DMS153 treated with DMSO at 0.1 percent for 48 hours (cell line): ENCODE measurements at regions not wholly inside any gene's neighbourhood (a gene's known extent, or its start where the extent isn't known, plus 50 kb on each side); places are given as distances from the start of the nearest gene placed in this dataset.
"Not testable (repeated sequence)": the region's sequence is repeated elsewhere in the genome, so short reads cannot be mapped to it uniquely, and the experiment has no call there.

Experiments
- DNase-seq: peaks from one replicate; lab custom pipeline; 2025; ENCODE audit not compliant: unreplicated experiment; lab: John Stamatoyannopoulos, UW

DNA sequence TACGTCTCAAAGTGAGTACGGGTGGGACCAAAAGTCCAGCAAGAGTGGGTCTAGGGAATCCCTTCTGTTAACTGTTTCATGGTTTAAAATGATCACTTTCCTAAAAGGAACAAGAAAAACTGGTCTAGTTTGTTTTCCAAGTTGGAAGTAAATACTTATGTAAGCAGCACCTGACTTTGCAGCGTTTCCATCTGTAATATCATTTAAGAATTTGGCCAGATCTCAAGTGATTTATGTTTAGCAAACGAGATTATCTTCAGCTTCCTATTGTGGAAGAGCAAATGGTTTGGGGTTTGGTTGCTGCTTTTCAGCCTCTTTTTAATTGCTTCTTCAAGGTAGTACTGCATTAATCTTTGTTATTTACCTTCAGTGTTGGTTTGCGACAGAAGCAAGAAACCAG lies 50.4 kb downstream of the FHIP1A start:
- no peak for DNase-seq

DNA sequence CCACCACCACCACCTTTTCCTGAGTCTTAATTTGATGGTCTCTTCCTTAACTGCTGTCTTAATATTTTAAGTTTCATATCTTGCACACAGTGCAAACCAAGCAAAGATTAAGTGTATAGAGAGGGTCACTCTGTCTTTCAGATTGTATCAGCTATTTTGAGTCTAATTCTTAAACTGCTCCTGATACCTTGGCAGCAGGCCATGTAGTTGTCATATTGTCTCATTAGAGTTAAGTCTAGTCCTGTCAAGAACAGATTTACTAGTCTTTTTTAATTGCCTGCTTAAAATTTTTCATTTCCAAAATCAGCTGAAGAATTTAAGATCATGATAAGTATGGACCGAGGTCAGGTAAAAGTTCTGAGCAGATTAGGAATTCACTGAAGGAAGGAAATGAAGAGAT lies 51.5 kb downstream of the FHIP1A start:
- DNase-seq: no peak

DNA sequence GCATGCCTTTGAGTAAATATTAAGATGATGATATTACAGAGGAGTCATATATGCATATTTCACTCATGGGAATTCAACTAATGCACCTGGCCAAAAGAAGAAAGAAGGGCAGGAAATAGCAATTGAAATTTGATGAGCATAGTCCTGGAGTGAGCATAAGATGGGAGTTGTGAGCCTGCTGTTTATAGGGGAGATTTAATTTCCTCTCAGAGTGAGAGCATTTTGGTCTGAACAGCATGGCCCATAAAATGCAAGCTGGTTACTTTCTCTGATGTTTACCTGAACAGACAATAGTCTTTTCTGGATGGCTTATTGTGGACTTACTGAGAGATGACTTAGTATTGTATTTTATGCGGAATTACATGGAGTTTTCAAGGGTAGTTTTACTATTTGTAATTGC lies 53.6 kb downstream of the FHIP1A start:
- DNase-seq: peak; percentile 20

DNA sequence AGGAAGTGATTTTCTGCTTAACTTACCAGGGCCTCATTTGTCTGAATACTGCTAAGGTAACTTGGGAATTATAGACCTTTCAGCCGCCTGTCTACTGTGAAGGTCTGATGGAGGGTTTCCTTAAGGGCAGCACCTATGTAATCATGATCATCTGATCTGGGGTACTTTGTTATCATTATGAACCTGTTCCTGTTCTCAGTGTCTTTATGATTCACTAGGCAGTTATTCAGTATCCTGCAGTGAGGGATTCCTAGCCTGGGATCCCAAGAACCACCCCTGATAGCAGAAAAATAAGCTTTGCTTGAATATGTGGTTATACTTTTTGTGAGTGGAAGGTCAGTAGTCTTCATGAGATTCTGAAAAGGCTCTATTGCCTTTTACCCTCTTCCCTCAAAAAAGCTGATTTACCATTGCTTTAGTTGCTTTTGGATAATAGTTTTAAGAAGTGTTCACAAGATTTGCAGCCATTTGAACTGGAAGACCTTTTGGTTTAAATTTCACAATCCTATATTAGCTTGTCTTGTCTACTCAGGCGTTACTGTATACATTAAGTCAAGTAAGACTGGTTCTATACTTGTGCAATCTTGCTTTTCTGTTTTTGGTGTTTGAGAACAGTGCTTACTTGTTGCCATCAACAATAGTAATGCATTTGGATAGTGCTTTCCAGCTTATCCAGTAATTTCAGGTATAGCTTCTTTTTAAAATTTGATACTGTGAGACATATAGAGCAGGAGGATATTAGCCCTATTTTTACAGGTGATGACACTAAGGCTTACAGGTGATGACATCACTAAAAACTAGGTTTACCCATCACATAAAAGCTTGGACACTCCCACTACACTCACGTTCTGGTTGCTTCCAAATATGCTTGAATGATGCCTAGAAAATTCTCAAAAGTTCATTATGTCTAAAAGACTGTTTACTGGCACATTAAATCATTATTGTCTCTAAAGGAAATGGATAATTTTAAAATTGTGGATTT lies 60.0 kb downstream of the FHIP1A start:
- DNase-seq: no peak

DNA sequence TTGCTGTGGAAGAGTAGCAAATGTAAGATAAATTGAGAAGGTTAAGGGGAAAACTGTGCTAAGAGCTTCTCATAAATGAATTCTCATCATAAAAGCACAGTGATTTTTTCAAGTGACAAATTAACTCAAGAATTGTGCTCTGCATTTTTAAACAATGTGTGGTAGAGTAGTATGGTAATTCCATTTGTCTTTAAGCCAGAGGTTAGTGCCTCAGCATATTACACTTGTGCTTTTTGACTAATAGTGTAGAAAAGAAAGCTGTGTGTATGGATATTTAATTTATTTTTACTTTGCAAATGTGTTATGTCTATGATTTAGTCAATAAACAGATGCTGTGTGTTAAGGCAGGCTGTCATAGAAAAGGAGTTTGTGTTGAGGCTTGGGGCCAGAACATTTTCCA lies 61.0 kb downstream of the FHIP1A start:
- DNase-seq: no peak

DNA sequence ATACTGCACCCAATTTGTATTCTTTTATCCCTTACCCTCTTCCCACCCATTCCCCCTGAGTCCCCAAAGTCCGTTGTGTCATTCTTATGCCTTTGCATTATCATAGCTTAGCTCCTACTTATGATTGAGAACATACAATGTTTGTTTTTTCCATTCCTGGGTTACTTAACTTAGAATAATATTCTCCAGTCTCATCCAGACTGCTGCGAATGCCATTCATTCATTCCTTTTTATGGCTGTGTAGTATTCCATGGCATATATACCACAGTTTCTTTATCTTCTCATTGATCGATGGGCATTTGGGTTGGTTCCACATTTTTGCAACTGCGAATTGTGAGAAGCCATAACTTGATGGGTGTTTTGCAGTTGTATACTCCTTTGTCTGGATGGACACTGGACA lies 62.8 kb downstream of the FHIP1A start:
- no peak for DNase-seq

DNA sequence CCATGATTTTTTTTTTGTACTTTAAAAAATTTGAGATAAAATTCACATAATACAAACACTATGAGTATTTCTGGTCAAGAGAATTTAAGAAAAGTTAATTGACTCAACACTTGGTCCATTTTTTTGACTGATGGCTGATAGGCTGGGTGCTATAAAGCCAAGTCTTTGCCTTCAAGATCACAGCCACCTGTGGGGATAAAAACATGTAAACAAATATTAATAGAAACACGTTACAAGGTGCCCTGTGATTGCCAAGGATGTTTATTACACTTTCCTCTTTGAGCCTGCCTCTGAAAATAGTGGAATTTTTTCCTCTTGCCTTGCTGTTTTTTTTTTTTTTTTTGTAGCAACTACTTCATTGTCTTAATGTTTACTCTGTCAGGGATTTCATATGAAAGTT lies 63.3 kb downstream of the FHIP1A start:
- no peak for DNase-seq

DNA sequence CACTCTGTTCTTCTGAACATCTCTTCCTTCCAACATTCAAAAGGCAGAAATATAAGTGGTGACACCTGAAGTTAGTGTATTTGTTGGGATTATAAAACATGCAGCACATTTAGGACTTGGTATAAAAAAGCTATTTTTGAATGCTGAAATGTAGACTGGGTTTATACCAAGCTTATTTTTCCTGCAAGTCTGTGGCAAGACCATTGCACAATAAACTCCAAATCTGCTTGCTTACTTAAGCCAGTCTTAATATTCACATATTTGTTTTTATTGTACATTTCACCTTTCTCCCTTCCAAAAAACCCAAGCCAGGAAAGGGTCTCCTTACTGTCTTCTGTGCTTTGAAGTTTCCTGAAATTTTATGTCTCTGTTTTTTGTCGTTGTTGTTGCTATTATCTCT lies 63.7 kb downstream of the FHIP1A start:
- no peak for DNase-seq

DNA sequence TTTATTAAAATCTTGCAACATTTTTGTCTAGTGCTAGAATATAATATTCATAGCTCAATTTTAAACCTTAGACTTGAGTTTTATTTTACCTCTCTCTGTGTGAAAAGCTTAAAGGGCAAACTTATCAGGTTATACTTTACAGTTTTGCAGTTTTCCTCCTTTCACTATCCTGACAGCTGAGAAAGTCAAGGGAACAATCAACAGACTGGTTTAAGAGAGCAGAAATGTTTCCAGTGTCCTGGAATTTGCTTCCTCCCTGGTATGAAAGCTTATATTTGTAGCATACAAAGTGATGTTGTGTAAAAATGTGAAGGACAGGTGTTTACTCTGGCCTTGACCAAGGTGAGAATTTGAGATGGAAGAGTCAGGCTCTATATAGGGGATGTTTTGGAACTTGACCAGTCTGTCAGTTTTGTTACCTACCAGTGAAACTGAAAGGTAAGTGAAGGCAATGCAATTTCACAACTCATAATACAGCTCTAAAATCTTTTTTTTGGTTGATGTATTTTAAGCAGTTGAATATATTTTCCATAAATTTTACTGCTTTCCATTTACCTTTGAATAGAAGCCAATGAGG lies 64.6 kb downstream of the FHIP1A start:
- no peak for DNase-seq

DNA sequence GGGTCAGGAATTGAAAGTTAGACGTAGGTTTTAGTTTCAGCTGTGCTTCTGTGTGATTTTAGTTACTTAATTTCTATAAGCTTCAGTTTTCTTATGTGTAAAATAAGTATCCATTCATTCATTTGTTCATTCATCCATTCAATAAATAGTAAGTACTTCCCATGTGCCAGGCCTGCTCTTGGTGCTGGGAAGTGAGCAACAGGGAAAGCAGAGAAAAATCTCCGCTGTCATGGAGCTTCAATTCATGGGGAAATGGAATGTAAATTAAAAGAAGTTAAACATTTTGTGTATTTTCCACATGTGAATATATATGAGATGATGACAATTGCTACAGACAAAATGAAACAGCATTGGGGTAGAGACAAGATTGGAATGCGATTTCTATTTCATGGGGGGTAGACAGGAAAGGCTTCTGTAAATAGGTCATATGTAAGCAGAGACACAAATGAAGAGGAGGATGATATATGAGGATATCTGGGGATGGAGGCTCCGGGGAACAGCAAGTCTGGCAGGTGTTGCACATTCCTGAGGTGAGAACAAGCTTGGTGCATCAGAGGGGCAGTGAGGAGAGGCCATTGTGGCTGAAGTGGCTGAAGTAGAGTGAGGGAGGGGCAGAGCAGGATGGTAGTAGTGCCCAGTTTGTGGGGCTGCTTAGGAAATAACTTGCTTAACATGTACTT lies 66.2 kb downstream of the FHIP1A start:
- no peak for DNase-seq

DNA sequence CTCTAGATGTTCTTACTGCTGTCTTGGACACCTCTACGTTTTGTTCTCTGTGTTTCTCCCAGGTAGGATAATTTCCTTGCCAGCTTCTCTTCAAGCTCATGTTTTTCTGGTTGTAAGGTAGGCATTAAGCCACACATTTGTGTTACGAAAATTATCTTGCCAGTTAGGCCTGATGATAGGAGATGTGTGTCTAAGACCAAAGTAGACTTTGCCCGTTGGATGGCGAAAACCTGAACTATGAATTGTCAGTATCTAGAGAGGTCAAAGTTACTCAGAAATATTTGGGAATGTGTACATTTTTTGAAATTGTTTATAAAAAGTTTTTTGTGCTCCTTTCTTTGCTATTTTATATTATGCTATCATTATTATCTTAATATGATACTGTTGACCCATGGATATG lies 72.8 kb downstream of the FHIP1A start:
- DNase-seq: no peak

DNA sequence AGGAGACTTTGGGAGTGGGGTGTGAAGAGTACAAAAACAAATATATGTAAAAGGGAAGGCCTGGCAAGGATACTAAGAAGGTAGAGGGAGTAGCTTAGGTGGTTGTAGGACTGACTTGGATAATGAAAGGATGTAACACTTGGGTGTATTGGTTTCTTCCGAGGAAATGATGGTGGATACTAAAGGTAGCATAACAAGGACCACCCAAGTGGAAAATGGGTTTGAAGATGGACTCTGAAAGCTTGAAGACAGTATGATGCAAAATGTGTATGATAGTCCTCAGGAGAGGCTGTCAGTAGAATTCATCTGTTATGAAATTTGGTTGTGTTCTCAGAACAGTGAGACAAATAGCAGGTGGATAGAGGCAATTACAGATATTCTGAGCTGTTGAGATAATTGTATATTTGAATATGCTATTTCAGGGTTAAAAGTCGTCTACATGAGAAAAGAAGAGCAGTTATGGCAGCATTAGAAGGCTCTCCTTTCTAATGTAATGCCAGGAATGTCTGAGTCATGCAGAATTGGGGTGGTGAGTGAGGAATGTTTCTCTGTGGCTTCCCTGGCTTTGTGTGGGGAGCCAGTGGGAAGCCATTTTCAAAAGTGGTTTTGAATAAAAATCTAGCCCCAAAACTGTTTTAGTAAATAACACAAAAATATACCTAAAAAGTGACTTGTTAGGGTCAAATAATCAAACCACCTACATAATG lies 75.6 kb downstream of the FHIP1A start:
- DNase-seq: no peak

DNA sequence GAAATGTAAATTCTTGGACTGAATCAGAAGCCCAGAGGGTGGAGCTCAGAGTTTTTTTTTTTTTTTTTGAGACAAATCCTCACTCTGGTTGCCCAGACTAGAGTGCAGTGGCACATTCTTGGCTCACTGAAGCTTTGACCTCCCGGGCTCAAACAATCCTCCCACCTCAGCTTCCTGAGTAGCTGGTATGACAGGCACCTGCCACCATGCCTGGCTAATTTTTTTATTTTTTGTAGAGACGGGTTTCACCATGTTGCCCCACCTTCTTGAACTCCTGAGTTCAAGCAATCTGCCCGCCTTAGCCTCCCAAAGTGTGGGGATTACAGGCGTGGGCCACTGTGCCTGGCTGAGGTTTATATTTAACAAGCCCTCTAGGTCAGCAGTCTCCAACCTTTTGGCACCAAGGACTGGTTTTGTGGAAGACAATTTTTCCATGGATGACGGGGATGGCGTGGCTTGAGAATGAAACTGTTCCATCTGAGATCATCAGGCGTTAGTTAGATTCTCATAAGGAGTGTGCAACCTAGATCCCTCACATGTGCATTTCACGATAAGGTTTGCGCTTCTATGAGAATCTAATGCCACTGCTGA lies 76.7 kb downstream of the FHIP1A start:
- DNase-seq: no peak

DNA sequence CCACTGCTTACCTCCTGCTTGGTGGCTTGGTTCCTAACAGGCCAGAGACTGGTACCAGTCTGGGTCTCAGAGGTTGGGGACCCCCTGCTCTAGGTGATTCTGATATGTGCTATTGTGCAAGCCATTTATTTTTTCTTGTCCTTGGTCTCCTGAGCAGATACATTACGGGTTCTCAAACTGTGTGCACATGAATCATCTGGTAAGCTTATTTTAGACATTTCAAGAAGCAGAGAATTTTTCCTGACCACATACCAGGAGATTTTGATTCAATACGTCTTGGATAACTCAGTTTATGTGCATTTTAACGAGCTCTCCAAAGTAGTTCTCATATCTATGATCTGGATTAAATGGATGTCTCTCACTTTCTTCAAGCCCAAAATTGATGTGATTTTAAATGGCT lies 77.2 kb downstream of the FHIP1A start:
- DNase-seq: no peak

DNA sequence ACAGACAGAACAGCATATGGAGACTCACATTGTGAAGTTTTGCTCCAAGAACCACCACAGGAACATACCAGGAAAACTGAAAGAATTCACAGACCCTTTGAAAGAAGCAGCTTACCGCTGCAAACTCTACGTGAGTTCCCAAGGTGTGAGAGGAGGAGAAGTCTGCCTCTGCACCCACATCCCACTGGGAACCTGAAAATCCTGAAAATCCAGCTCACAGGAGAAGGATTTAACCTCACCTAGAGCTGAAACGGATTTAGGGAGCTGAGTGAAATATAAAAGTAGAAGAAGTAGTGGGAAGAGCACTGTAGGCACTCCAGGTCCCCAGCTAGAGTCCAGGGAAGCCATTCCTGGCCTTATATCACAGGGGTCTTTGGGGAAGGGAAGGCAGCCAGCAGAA lies 80.0 kb downstream of the FHIP1A start:
- no peak for DNase-seq

DNA sequence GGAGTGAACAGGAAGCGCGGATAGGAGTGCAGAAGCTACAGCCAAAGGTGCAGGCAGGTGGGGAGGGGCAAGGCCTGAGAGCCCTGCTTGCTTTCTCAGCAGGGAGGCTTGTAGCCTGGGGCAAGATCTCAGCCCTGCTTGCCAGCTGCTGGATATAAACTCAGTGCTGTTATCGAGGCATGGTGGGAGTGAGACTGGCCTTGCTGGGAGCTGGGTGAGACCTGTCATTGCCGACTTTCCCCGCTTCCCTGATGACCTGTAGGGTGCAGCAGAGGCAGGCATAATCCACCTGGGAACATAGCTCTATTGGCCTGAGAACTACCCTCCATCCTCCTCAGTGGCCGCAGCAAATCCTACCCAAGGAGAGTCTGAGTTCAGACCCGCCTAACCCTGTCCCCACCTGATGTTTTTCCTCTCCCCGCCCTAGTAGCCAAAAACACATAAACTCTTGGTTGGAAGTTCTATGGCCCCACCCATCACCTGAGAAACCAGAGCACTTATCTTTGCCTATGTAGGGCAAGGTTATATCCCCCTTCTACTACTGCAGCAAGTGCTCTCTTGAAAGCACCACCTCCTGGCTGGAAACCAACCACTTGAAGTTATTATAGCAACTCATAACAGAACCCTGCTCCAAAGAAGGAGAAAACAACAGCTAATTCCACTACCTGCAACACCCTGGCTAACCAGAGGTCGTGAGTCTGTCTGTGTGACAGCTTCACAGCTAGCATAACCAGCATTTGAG lies 80.7 kb downstream of the FHIP1A start:
- peak; percentile 20 for DNase-seq

DNA sequence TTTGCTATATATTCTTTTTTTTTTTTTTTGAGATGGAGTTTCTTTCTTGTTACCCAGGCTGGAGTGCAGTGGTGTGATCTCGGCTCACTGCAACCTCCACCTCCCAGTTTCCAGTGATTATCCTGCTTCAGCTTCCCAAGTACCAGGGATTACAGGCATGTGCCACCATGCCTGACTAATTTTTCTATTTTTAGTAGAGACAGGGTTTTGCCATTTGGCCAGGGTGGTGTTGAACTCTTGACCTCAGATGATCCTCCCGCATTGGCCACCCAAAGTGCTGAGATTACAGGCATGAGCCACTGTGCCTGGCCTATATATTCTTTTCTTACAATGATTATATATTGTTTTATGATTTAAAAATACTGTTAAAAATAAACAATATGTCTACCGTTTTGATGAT lies 86.6 kb downstream of the FHIP1A start:
- DNase-seq: not testable (repeated sequence)

DNA sequence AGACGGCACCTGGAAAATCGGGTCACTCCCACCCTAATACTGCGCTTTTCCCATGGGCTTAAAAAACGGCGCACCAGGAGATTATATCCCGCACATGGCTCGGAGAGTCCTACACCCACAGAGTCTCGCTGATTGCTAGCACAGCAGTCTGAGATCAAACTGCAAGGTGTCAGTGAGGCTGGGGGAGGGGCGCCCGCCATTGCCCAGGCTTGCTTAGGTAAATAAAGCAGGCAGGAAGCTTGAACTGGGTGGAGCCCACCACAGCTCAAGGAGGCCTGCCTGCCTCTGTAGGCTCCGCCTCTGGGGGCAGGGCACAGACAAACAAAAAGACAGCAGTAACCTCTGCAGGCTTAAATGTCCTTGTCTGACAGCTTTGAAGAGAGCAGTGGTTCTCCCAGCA lies 102.6 kb downstream of the FHIP1A start:
- not testable (repeated sequence) for DNase-seq

DNA sequence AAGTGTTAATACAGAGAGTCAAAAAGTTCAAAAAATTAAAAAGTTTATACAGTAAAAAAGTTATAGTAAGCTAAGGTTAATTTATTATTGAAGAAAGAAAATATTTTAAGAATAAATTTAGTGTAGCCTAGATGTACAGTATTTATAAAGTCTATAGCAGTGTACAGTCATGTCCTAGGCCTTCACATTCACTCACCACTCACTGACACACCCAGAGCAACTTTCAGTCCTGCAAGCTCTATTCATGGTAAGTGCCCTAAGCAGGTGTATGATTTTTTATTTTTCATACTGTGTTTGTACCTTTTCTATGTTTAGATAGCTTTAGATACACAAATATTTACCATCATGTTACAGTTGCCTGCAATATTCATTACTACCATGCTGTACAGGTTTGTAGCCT lies 108.9 kb downstream of the FHIP1A start:
- no peak for DNase-seq

DNA sequence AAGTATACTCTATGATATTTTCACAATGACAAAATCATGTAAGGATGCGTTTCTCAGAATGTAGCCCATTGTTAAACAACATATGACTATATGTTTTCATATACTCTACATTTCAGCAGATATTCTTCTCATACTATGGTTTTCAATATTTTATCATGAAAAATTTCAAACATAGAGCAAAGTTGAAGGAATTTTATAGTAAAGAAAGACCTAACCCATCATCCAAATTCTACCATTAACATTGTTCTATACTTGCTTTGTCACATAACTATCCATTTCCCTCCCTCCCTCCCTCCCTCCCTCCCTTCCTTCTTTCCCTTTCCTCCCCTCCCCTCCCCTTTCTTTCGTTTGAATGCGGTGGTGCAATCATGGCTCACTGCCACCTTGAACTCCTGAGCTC lies 109.4 kb downstream of the FHIP1A start:
- DNase-seq: no peak
